ENCODE measurements at regions not wholly inside any gene's neighbourhood (a gene's known extent, or its start where the extent isn't known, plus 50 kb on each side); places are given as distances from the start of the nearest gene placed in this dataset.

GRCh38 chr7:18425838-18426445 is 69.6 kb upstream of the HDAC9 start:
- Histone ChIP-seq H3K9me3 (ENCODE audit: control insufficient read depth in 1 of 2, low read length in 2 of 2) (no peaks in the 10 kb centered on the region), H3K27me3 (ENCODE audit: control insufficient read depth in 1 of 2, insufficient read depth in 2 of 2, low read length in 2 of 2) (no peaks in the 10 kb centered on the region), H3K4me3 (ENCODE audit: low read depth in 1 of 2, low read length in 2 of 2) (no peak overlapping the region), H3K27ac (ENCODE audit: low read depth, low read length) (no peak overlapping the region), H3K4me1 (ENCODE audit: control insufficient read depth in 1 of 2, insufficient read depth in 2 of 2, low read length in 2 of 2) (no peaks in the 10 kb centered on the region), H3K36me3 (ENCODE audit: control insufficient read depth in 1 of 2, insufficient read depth in 2 of 2, low read length in 2 of 2) (no peaks in the 10 kb centered on the region), H3K9ac (ENCODE audit: low read depth in 1 of 2, low read length in 2 of 2) (no peak overlapping the region)

DNA sequence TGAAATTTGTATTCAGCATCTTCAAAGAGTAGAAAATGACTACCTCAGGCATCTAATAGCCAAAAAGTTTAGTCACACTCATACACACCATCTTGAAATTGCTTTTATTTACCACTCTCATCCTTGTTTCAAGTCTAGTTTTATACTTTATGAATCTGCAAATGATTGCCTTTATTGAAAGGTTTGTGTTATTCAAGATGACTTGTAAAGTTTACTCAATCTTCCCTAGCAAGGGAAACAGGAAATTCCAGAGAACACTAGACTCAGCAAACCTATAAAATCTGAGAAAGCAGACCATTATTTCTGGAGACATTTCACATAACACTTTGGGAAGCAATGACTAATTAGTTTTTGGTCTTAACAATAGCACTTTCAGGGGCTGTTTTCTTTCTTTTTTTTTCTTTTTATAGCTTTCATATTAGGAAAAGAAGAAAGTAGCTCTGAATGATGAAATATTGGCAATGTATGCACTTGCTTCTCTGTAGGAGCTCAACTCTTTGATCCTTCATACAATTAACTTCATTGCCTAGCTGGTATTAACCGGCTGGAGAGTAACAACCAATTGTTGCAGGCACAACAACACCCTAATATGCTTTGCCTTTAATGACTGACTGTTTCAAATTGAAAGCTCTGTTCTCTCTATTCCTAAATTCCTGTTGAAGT is 68.9 kb upstream of the HDAC9 start:
- no peak overlapping the region for H3K4me3 ChIP-seq (ENCODE audit: low read depth in 1 of 2, low read length in 2 of 2)

GRCh38 chr7:18429547-18429946 is 66.0 kb upstream of the HDAC9 start:
- H3K4me1 ChIP-seq (ENCODE audit: control insufficient read depth in 1 of 2, insufficient read depth in 2 of 2, low read length in 2 of 2), result no peaks in the 10 kb centered on the region
- no peaks in the 10 kb centered on the region for H3K9me3 ChIP-seq (ENCODE audit: control insufficient read depth in 1 of 2, low read length in 2 of 2)
- no peaks in the 10 kb centered on the region for H3K27me3 ChIP-seq (ENCODE audit: control insufficient read depth in 1 of 2, insufficient read depth in 2 of 2, low read length in 2 of 2)
- H3K4me3 ChIP-seq (ENCODE audit: low read depth in 1 of 2, low read length in 2 of 2), result no peak overlapping the region
- H3K9ac ChIP-seq (ENCODE audit: low read depth in 1 of 2, low read length in 2 of 2), result no peak overlapping the region
- no peak overlapping the region for H3K27ac ChIP-seq (ENCODE audit: low read depth, low read length)
- H3K36me3 ChIP-seq (ENCODE audit: control insufficient read depth in 1 of 2, insufficient read depth in 2 of 2, low read length in 2 of 2), result no peaks in the 10 kb centered on the region

More for the DNA sequence above, 68.9 kb upstream of the HDAC9 start:
- Histone ChIP-seq H3K9ac (ENCODE audit: low read depth in 1 of 2, low read length in 2 of 2) (no peak overlapping the region), H3K36me3 (ENCODE audit: control insufficient read depth in 1 of 2, insufficient read depth in 2 of 2, low read length in 2 of 2) (no peaks in the 10 kb centered on the region), H3K27me3 (ENCODE audit: control insufficient read depth in 1 of 2, insufficient read depth in 2 of 2, low read length in 2 of 2) (no peaks in the 10 kb centered on the region), H3K4me1 (ENCODE audit: control insufficient read depth in 1 of 2, insufficient read depth in 2 of 2, low read length in 2 of 2) (no peaks in the 10 kb centered on the region), H3K9me3 (ENCODE audit: control insufficient read depth in 1 of 2, low read length in 2 of 2) (no peaks in the 10 kb centered on the region), H3K27ac (ENCODE audit: low read depth, low read length) (no peak overlapping the region)

- H3K9me3 ChIP-seq (ENCODE audit: control insufficient read depth in 1 of 2, low read length in 2 of 2), result no peaks in the 10 kb centered on the region
- no peak overlapping the region for H3K27ac ChIP-seq (ENCODE audit: low read depth, low read length)
- H3K4me1 ChIP-seq (ENCODE audit: control insufficient read depth in 1 of 2, insufficient read depth in 2 of 2, low read length in 2 of 2), result no peaks in the 10 kb centered on the region
- H3K4me3 ChIP-seq (ENCODE audit: low read depth in 1 of 2, low read length in 2 of 2), result no peak overlapping the region
- H3K36me3 ChIP-seq (ENCODE audit: control insufficient read depth in 1 of 2, insufficient read depth in 2 of 2, low read length in 2 of 2), result no peaks in the 10 kb centered on the region
- H3K27me3 ChIP-seq (ENCODE audit: control insufficient read depth in 1 of 2, insufficient read depth in 2 of 2, low read length in 2 of 2), result no peaks in the 10 kb centered on the region
- H3K9ac ChIP-seq (ENCODE audit: low read depth in 1 of 2, low read length in 2 of 2), result no peak overlapping the region
Measured at GRCh38 chr7:18430810-18431209, 64.7 kb upstream of the HDAC9 start.

- no peaks in the 10 kb centered on the region for H3K4me1 ChIP-seq (ENCODE audit: control insufficient read depth in 1 of 2, insufficient read depth in 2 of 2, low read length in 2 of 2)
- no peaks in the 10 kb centered on the region for H3K36me3 ChIP-seq (ENCODE audit: control insufficient read depth in 1 of 2, insufficient read depth in 2 of 2, low read length in 2 of 2)
- H3K9ac ChIP-seq (ENCODE audit: low read depth in 1 of 2, low read length in 2 of 2), result no peak overlapping the region
- H3K4me3 ChIP-seq (ENCODE audit: low read depth in 1 of 2, low read length in 2 of 2), result no peak overlapping the region
- no peaks in the 10 kb centered on the region for H3K27me3 ChIP-seq (ENCODE audit: control insufficient read depth in 1 of 2, insufficient read depth in 2 of 2, low read length in 2 of 2)
- H3K27ac ChIP-seq (ENCODE audit: low read depth, low read length), result no peak overlapping the region
- H3K9me3 ChIP-seq (ENCODE audit: control insufficient read depth in 1 of 2, low read length in 2 of 2), result no peaks in the 10 kb centered on the region
Measured at GRCh38 chr7:18434171-18434570, 61.4 kb upstream of the HDAC9 start.

DNA sequence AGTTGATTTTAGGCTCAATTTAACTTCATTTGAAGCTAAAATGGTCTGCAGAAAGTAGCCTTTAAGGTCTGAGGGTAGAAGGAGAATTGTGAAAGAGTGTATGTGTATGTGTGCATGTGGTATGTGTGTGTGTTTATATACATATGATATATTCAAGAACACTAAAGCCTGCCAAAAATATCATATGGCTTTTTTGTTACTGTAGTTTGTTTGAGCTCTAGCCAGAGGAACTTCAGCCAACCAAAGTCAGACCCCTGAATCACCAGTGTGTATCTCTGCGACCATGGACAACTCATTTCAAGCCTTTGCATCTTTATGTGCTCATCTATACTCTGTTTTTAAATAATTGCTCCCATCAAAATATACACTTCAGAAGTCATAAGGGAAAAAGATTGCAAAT is 58.4 kb upstream of the HDAC9 start:
- Histone ChIP-seq H3K9me3 (ENCODE audit: control insufficient read depth in 1 of 2, low read length in 2 of 2) (no peaks in the 10 kb centered on the region), H3K27ac (ENCODE audit: low read depth, low read length) (no peak overlapping the region), H3K27me3 (ENCODE audit: control insufficient read depth in 1 of 2, insufficient read depth in 2 of 2, low read length in 2 of 2) (no peaks in the 10 kb centered on the region), H3K9ac (ENCODE audit: low read depth in 1 of 2, low read length in 2 of 2) (no peak overlapping the region), H3K4me1 (ENCODE audit: control insufficient read depth in 1 of 2, insufficient read depth in 2 of 2, low read length in 2 of 2) (no peaks in the 10 kb centered on the region), H3K4me3 (ENCODE audit: low read depth in 1 of 2, low read length in 2 of 2) (no peak overlapping the region), H3K36me3 (ENCODE audit: control insufficient read depth in 1 of 2, insufficient read depth in 2 of 2, low read length in 2 of 2) (no peaks in the 10 kb centered on the region)

DNA sequence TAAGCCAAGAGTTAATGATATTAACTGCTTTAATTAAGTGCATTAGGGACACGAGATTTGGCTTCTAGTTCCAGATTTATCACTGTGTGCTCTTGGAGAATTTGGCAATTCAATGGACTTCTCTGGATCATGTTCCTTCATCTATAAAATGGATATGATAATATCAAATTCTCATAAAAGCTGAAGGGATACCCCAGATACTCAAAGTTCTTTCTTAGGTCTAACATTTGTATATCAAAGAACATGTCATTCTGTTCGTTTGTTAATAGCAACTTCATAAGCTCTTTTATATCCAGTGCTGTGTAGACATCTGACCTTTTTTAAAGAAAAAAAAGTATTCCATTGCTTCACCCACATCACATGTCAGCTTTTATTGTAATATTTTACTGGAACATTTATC is 54.6 kb upstream of the HDAC9 start:
- no peaks in the 10 kb centered on the region for H3K36me3 ChIP-seq (ENCODE audit: control insufficient read depth in 1 of 2, insufficient read depth in 2 of 2, low read length in 2 of 2)
- H3K27me3 ChIP-seq (ENCODE audit: control insufficient read depth in 1 of 2, insufficient read depth in 2 of 2, low read length in 2 of 2), result no peaks in the 10 kb centered on the region
- no peak overlapping the region for H3K9ac ChIP-seq (ENCODE audit: low read depth in 1 of 2, low read length in 2 of 2)
- no peak overlapping the region for H3K4me3 ChIP-seq (ENCODE audit: low read depth in 1 of 2, low read length in 2 of 2)
- H3K27ac ChIP-seq (ENCODE audit: low read depth, low read length), result no peak overlapping the region
- H3K4me1 ChIP-seq (ENCODE audit: control insufficient read depth in 1 of 2, insufficient read depth in 2 of 2, low read length in 2 of 2), result no peaks in the 10 kb centered on the region
- no peaks in the 10 kb centered on the region for H3K9me3 ChIP-seq (ENCODE audit: control insufficient read depth in 1 of 2, low read length in 2 of 2)

DNA sequence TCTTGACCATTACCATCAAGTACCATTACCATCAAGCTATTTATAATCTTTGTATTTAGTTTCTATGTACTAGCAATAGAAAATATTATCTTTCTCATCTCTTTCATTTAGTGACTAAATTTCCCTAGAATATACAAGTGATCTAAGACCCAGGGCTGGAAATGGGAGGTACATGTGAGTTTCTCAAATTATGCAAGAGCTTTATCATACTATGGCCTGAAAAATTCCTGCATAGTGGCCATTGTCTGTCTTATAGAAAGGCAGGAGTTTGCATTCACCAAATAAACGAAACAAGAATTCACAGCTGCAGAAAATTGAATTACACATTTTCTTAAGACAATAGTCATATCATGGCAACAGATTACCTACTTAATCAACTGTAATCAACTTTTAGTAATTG is 50.7 kb upstream of the HDAC9 start:
- Histone ChIP-seq H3K36me3 (ENCODE audit: control insufficient read depth in 1 of 2, insufficient read depth in 2 of 2, low read length in 2 of 2) (no peaks in the 10 kb centered on the region), H3K9me3 (ENCODE audit: control insufficient read depth in 1 of 2, low read length in 2 of 2) (no peaks in the 10 kb centered on the region), H3K4me1 (ENCODE audit: control insufficient read depth in 1 of 2, insufficient read depth in 2 of 2, low read length in 2 of 2) (no peaks in the 10 kb centered on the region), H3K4me3 (ENCODE audit: low read depth in 1 of 2, low read length in 2 of 2) (no peak overlapping the region), H3K9ac (ENCODE audit: low read depth in 1 of 2, low read length in 2 of 2) (no peak overlapping the region), H3K27me3 (ENCODE audit: control insufficient read depth in 1 of 2, insufficient read depth in 2 of 2, low read length in 2 of 2) (no peaks in the 10 kb centered on the region), H3K27ac (ENCODE audit: low read depth, low read length) (no peak overlapping the region)

DNA sequence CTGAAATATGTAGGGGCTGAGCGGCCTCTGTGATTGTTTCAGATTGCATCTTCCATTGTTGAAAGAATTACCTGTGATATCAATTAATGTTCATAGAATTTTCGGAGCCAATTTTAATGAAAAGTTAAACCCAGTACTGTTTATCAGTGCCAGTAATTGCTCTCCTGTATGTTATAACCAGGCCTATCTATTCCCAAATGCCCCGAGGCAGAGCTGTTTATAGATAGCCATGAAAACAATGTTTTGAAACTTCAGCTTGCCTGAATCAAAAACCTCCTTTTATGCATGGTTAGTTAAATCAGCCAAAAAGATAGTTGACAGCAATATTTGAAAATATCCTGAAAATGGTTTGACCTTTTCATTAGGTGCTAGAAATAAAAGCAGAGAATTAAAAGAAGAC is 50.1 kb upstream of the HDAC9 start:
- H3K9me3 ChIP-seq (ENCODE audit: control insufficient read depth in 1 of 2, low read length in 2 of 2), result no peaks in the 10 kb centered on the region
- no peaks in the 10 kb centered on the region for H3K27me3 ChIP-seq (ENCODE audit: control insufficient read depth in 1 of 2, insufficient read depth in 2 of 2, low read length in 2 of 2)
- H3K27ac ChIP-seq (ENCODE audit: low read depth, low read length), result no peak overlapping the region
- H3K36me3 ChIP-seq (ENCODE audit: control insufficient read depth in 1 of 2, insufficient read depth in 2 of 2, low read length in 2 of 2), result no peaks in the 10 kb centered on the region
- H3K4me1 ChIP-seq (ENCODE audit: control insufficient read depth in 1 of 2, insufficient read depth in 2 of 2, low read length in 2 of 2), result no peaks in the 10 kb centered on the region
- no peak overlapping the region for H3K9ac ChIP-seq (ENCODE audit: low read depth in 1 of 2, low read length in 2 of 2)
- no peak overlapping the region for H3K4me3 ChIP-seq (ENCODE audit: low read depth in 1 of 2, low read length in 2 of 2)
